Fibroblast of gingiva (primary cell): ENCODE measurements at regions not wholly inside any gene's neighbourhood (a gene's known extent, or its start where the extent isn't known, plus 50 kb on each side); places are given as distances from the start of the nearest gene placed in this dataset.
"Not testable (repeated sequence)": the region's sequence is repeated elsewhere in the genome, so short reads cannot be mapped to it uniquely, and the experiment has no call there.

ENCODE experiments used
- DNase-seq: peaks from one replicate; pipeline ENCODE4 v3.0.0-alpha.2; 2011; ENCODE audit warnings: low read depth

GRCh38 chr12:8390001-8390777 is 65.6 kb upstream of the CLEC6A start:
- DNase-seq = peak; percentile 9

- peak; percentile 16 for DNase-seq
These were observed 59.3 kb upstream of the CLEC6A start for GRCh38 chr12:8396225-8397071.

- not testable (repeated sequence) for DNase-seq
These were observed 58.4 kb upstream of the CLEC6A start for GRCh38 chr12:8397378-8397777.

DNA sequence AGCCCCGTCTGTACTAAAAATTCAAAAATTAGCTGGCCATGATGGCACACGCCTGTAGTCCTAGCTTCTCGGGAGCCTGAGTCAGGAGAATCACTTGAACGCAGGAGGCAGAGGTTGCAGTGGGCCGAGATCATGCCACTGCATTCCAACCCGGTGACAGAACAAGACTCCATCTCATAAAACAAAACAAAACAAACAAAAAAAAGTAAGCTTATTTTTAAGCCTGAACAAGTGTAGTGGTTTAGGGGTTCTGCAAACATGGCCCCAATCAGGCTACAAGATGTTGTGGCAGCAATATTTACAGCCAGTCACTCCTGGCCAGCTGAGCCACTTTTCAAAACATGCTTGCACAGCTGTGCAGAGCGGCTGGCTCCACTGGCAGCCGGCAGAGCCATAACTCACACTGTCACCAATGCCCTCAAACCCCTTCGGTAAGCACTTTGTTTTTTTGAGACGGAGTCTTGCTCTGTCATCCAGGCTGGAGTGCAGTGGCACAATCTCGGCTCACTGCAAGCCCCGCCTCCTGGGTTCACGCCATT is 56.2 kb upstream of the CLEC6A start:
- not testable (repeated sequence) for DNase-seq

- not testable (repeated sequence) for DNase-seq
These were observed 51.9 kb upstream of the CLEC6A start for GRCh38 chr12:8403834-8404233.

GRCh38 chr12:8404341-8404740 is 51.4 kb upstream of the CLEC6A start:
- not testable (repeated sequence) for DNase-seq
